ENCODE measurements at regions not wholly inside any gene's neighbourhood (a gene's known extent, or its start where the extent isn't known, plus 50 kb on each side); places are given as distances from the start of the nearest gene placed in this dataset.

DNA sequence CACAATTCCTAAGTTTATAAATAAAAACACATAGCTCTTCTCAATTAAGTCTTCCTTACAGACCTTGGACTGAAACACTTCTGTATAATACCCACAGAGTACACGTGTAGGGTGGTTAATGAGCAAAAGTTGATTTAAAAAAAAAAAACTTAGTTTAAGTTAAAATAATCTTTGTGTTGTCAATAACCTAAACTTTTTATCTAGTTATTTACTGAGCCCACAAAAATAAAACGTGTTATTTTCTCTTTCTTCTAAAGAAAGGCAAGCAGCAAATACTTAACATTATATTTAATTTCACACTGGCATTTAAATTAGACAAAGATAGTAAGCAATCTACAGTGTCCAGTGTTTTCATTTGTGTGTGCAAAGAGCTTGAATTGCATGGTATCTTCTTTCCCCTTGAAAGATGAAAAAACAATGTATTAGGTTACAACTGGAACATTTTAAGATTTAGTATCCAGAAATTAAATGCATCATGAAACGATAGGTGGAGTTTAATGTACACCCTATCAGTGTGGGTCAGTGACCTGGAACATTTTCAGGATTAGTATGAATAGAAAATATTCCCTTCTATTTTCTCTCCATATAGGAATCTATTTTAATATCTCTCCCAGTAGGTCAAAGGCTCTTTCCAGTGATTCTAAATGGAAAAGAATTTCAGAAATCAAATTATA, 1014.8 kb downstream of the NR2F1-AS1 start:
- ChIA-PET POLR2A (no interaction called here), RAD21 (ENCODE audit: unreplicated experiment) (no interaction called here), CTCF (interaction anchor here (1.0 kb wide), 1 partner anchor 48 kb away, joined by 3 read pairs; no protein-coding TSS in a partner anchor), SMC1A (ENCODE audit: uncharacterized antibody, unreplicated experiment) (interaction anchor here (0.5 kb wide), 1 partner anchor 32 kb away, joined by 3 read pairs; no protein-coding TSS in a partner anchor)
- TF ChIP-seq ASH2L (IDR thresholded peaks at IDR 0.05; ENCODE audit: borderline replicate concordance, low read depth) (no peak), DPF2 (IDR thresholded peaks at IDR 0.05) (no peak), CEBPB (IDR thresholded peaks at IDR 0.05; ENCODE audit: borderline replicate concordance in 1 of 2, low read depth in 2 of 2, low read length in 2 of 2) (no peak), FOS (IDR thresholded peaks at IDR 0.05; ENCODE audit: borderline replicate concordance, extremely low read depth, insufficient read length) (no peak), HSF1 (IDR thresholded peaks at IDR 0.05; ENCODE audit: low read depth, low read length) (no peak), POLR2A (IDR thresholded peaks at IDR 0.05; ENCODE audit: low read depth, low read length) (no peak), CBX3 (IDR thresholded peaks at IDR 0.05; ENCODE audit: borderline replicate concordance, low read depth) (no peak), NBN (IDR thresholded peaks at IDR 0.05) (no peak)
- WGBS (ENCODE audit: insufficient coverage, insufficient replicate concordance, low lambda C conversion rate, missing lambda C conversion rate): 9% methylated on average over 3 of the region's 3 CpGs
- Histone ChIP-seq H3K36me3 (ENCODE audit: control insufficient read depth in 2 of 2, insufficient read depth in 2 of 2, low read length in 1 of 2) (no peaks in the 10 kb centered on the region), H2AFZ (ENCODE audit: control insufficient read depth, low read depth, low read length) (no peak overlapping the region), H3K79me2 (ENCODE audit: control insufficient read depth, insufficient read depth, low read length) (no peaks in the 10 kb centered on the region), H3K27me3 (replicated peaks in 1 of 2; ENCODE audit: control insufficient read depth in 2 of 2, insufficient read depth in 2 of 2, low read length in 1 of 2) (no peaks in the 10 kb centered on the region), H3K4me2 (ENCODE audit: control insufficient read depth, insufficient read depth) (no peak overlapping the region), H3K27ac (ENCODE audit: control insufficient read depth, insufficient read depth) (no peak overlapping the region), H3K4me1 (ENCODE audit: control insufficient read depth, insufficient read depth, low read length) (no peaks in the 10 kb centered on the region), H4K20me1 (ENCODE audit: control insufficient read depth, insufficient read depth) (no peaks in the 10 kb centered on the region), H3K9ac (ENCODE audit: control insufficient read depth, insufficient read depth, low read length) (no peak overlapping the region), H3K9me3 (replicated peaks; ENCODE audit: control insufficient read depth, insufficient read depth, low read length) (no peaks in the 10 kb centered on the region), H3K4me3 (no peak overlapping the region)
- ATAC-seq: no peak
- intact Hi-C loops (cut with micrococcal nuclease; ENCODE audit: unreplicated experiment): no loop called here
- BruUV-seq (replicated peaks): no TSS peak
- FAIRE-seq: no peak
- DNase-seq (ENCODE audit: low read depth, low spot score): no peak
- in situ Hi-C loops (cut with MboI): no loop called here

Data from GM12878 (cell line).